GM21423 (cell line): ENCODE measurements at regions not wholly inside any gene's neighbourhood (a gene's known extent, or its start where the extent isn't known, plus 50 kb on each side); places are given as distances from the start of the nearest gene placed in this dataset.

Source experiments
- ATAC-seq: cut with Tn5 transposase; IDR thresholded peaks from one replicate; pipeline ENCODE4 v1.9.1; 2021; ENCODE audit warnings: mild to moderate bottlenecking, moderate library complexity; ENCODE audit not compliant: unreplicated experiment

DNA sequence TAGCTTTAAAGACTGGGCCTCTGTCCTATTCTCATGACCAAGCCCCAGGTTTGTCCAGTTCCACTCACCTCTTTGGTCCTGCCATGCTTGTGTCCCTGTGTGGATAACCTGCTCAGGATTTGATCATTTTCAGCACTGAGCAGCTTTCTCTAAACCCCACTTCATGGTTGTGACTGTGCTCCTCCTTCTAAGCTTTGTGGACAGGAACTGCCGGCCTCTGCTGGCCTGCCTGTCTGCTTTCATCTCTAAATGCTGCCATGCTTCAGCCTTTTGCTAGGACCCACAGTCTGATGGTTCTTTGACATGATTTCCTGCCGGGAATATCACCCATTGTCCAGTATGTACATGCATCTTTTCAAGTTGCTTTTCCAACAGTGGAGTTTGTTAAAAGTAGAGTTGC, 53.9 kb upstream of the STXBP6 start:
- ATAC-seq: no peak

DNA sequence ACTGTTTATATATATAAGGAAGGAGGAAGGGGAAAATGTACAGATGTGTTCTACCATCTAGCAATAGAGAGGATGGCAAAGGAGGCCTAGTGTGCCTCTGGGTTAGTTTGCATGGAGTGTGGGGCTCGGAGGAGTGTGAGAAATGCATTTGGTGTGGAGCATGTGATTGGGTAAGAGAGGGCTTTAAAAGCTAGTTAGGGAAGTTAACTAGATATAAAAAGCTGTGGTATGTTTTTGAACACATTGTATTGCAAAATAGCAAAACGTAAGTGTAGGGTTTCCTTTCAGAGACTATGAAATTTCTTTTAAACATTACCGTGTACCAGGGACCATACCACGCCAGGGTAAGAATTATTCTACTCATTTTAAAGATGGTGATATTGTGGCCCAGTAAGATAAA, 53.3 kb upstream of the STXBP6 start:
- ATAC-seq: no peak

DNA sequence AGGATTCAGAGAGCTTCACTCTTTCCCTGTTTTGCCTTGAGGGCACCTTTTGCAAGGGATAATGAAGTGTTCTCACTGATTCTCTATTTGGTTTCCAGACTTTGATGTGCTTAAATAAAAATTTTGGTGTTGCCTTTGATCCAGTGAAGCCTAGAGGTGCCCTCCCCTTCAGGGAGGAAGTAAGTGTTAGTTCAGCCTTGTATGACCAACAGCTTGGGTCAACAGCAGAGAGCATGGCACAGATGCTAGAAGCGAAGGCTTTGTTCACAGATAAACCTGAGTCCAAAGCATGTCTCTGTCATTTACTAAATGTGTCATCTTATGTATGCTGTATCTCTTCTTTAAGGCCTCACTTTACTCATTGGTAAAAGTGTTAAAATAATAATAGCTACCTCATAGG, 52.8 kb upstream of the STXBP6 start:
- no peak for ATAC-seq

DNA sequence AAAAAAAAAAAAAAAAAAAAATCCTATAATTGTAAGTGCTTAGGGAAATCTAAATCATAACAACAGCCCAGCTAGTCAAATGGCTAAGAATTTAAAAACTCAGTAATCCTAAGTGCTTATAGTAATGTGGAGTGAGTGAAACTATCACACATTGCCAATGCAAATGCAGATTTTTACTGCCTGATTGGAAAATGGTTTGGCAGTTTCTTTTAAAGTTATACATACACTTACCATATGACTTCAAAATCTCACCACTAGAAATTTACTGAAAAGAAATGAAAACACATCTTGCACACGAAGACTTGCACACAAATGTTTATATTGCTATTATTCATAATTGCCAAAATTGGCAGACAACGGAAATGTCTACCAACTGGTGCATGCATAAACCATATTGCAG, 51.3 kb upstream of the STXBP6 start:
- ATAC-seq: no peak
